HG03432 (cell line): ENCODE measurements at regions not wholly inside any gene's neighbourhood (a gene's known extent, or its start where the extent isn't known, plus 50 kb on each side); places are given as distances from the start of the nearest gene placed in this dataset.

Experiments
- ATAC-seq: cut with Tn5 transposase; IDR thresholded peaks from one replicate; pipeline ENCODE4 v1.9.1; 2021; ENCODE audit warnings: mild to moderate bottlenecking, moderate library complexity; ENCODE audit not compliant: unreplicated experiment

- ATAC-seq, result no peak
Measured at GRCh38 chr1:106181866-106182265, 874.6 kb upstream of the PRMT6 start.

- no peak for ATAC-seq
Measured at GRCh38 chr1:106185089-106185488, 871.4 kb upstream of the PRMT6 start.

- no peak for ATAC-seq
Measured at GRCh38 chr1:106189780-106190179, 866.7 kb upstream of the PRMT6 start.

GRCh38 chr1:106194206-106194605 is 862.3 kb upstream of the PRMT6 start:
- no peak for ATAC-seq

GRCh38 chr1:106200711-106201110 is 855.8 kb upstream of the PRMT6 start:
- ATAC-seq, result no peak

- ATAC-seq, result no peak
Measured at GRCh38 chr1:106207185-106207584, 849.3 kb upstream of the PRMT6 start.

- no peak for ATAC-seq
Measured at GRCh38 chr1:106217765-106218164, 838.7 kb upstream of the PRMT6 start.

GRCh38 chr1:106222403-106222802 is 834.1 kb upstream of the PRMT6 start:
- ATAC-seq, result no peak

GRCh38 chr1:106223213-106223612 is 833.3 kb upstream of the PRMT6 start:
- no peak for ATAC-seq

GRCh38 chr1:106224426-106224825 is 832.0 kb upstream of the PRMT6 start:
- ATAC-seq, result no peak

- no peak for ATAC-seq
Measured at GRCh38 chr1:106225403-106225802, 831.1 kb upstream of the PRMT6 start.

- no peak for ATAC-seq
Measured at GRCh38 chr1:106226550-106226949, 829.9 kb upstream of the PRMT6 start.

- ATAC-seq, result no peak
Measured at GRCh38 chr1:106232128-106232527, 824.3 kb upstream of the PRMT6 start.

GRCh38 chr1:106233511-106233910 is 823.0 kb upstream of the PRMT6 start:
- no peak for ATAC-seq

- ATAC-seq, result peak; percentile 69
Measured at GRCh38 chr1:106249365-106249764, 807.1 kb upstream of the PRMT6 start.

- ATAC-seq, result no peak
Measured at GRCh38 chr1:106249810-106250209, 806.7 kb upstream of the PRMT6 start.

GRCh38 chr1:106254748-106255147 is 801.7 kb upstream of the PRMT6 start:
- no peak for ATAC-seq

- no peak for ATAC-seq
Measured at GRCh38 chr1:106266786-106267185, 789.7 kb upstream of the PRMT6 start.

GRCh38 chr1:106268070-106268469 is 788.4 kb upstream of the PRMT6 start:
- no peak for ATAC-seq

GRCh38 chr1:106276871-106277270 is 779.6 kb upstream of the PRMT6 start:
- ATAC-seq, result no peak

- ATAC-seq, result no peak
Measured at GRCh38 chr1:106277786-106278185, 778.7 kb upstream of the PRMT6 start.

- ATAC-seq, result no peak
Measured at GRCh38 chr1:106278716-106279115, 777.8 kb upstream of the PRMT6 start.

GRCh38 chr1:106289265-106289928 is 767.1 kb upstream of the PRMT6 start:
- no peak for ATAC-seq
